Keratinocyte (primary cell): ENCODE measurements at regions not wholly inside any gene's neighbourhood (a gene's known extent, or its start where the extent isn't known, plus 50 kb on each side); places are given as distances from the start of the nearest gene placed in this dataset.
A peak's percentile ranks its signal among the peaks of the same experiment; 100 is the strongest.

Source experiments
- DNase-seq: peaks from one replicate; pipeline ENCODE4 v3.0.0-alpha.2; 2011; ENCODE audit warnings: low read depth, missing footprints, low spot score
- FAIRE-seq: peaks from 2 replicates; lab custom pipeline; 2011; peaks lifted over from hg19 to GRCh38; lab: Jason Lieb, UNC
- H2AFZ ChIP-seq: 2 replicates; pipeline ENCODE4 v1.6.0; 2012; ENCODE audit warnings: low read length, control low read depth, inconsistent platforms; ENCODE audit not compliant: control insufficient read depth
- H3K27ac ChIP-seq: 2 replicates; pipeline ENCODE4 v1.5.1; 2011; ENCODE audit warnings: low read length; ENCODE audit not compliant: control insufficient read depth, insufficient read depth
- H3K27me3 ChIP-seq: 3 replicates; pipeline ENCODE4 v1.6.0; 2011; ENCODE audit warnings: low read length; ENCODE audit not compliant: control insufficient read depth, insufficient read depth; ENCODE audit errors: extremely low read depth
- H3K36me3 ChIP-seq, 2 experiments: 2 replicates in 1 of 2; 3 replicates in 1 of 2; pipeline ENCODE4 v1.5.1; 2011; ENCODE audit warnings: low read length in 2 of 2, mild to moderate bottlenecking in 1 of 2; ENCODE audit not compliant: control insufficient read depth in 2 of 2, insufficient read depth in 2 of 2; ENCODE audit errors: extremely low read depth in 1 of 2
- H3K4me1 ChIP-seq: 3 replicates; pipeline ENCODE4 v1.5.1; 2011; ENCODE audit warnings: low read length; ENCODE audit not compliant: control insufficient read depth, insufficient read depth; ENCODE audit errors: extremely low read depth
- H3K4me2 ChIP-seq: 3 replicates; pipeline ENCODE4 v1.6.0; 2011; ENCODE audit warnings: low read depth, low read length; ENCODE audit not compliant: control insufficient read depth, insufficient read depth; ENCODE audit errors: extremely low read depth
- H3K4me3 ChIP-seq, 3 experiments: fragments of 200-600 bp in 1 of 3; sonication (generic) in 1 of 3; 2 replicates in 2 of 3; 3 replicates in 1 of 3; pipeline ENCODE4 v1.5.1; 2011 to 2016; ENCODE audit warnings: low read length in 3 of 3, mild to moderate bottlenecking in 3 of 3, control low read depth in 2 of 3, inconsistent platforms in 1 of 3, low read depth in 1 of 3, mixed read lengths in 1 of 3, mixed run types in 1 of 3, moderate library complexity in 1 of 3; ENCODE audit not compliant: control insufficient read depth in 2 of 3, insufficient read depth in 2 of 3; ENCODE audit errors: extremely low read depth in 1 of 3
- H3K79me2 ChIP-seq: 2 replicates; pipeline ENCODE4 v1.6.0; 2012; ENCODE audit warnings: low read length; ENCODE audit not compliant: control insufficient read depth, insufficient read depth
- H3K9ac ChIP-seq: 3 replicates; pipeline ENCODE4 v1.6.0; 2011; ENCODE audit warnings: low read length; ENCODE audit not compliant: control insufficient read depth, insufficient read depth; ENCODE audit errors: extremely low read depth
- H3K9me1 ChIP-seq: 3 replicates; pipeline ENCODE4 v1.6.0; 2011; ENCODE audit warnings: low read length; ENCODE audit not compliant: control insufficient read depth, insufficient read depth; ENCODE audit errors: extremely low read depth
- H3K9me3 ChIP-seq: 2 replicates; pipeline ENCODE4 v1.5.1; 2012; ENCODE audit warnings: low read depth, low read length; ENCODE audit not compliant: control insufficient read depth
- H4K20me1 ChIP-seq: 3 replicates; pipeline ENCODE4 v1.6.0; 2011; ENCODE audit warnings: low read length; ENCODE audit not compliant: control insufficient read depth, insufficient read depth; ENCODE audit errors: extremely low read depth
- CTCF ChIP-seq, 3 experiments: IDR thresholded peaks in 1 of 3; conservative IDR thresholded peaks in 1 of 3; optimal IDR thresholded peaks in 1 of 3; 2 replicates in 2 of 3; 3 replicates in 1 of 3; pipeline versions ENCODE3 to v1.5.1; 2011; ENCODE audit warnings: low read length in 3 of 3, mild to moderate bottlenecking in 3 of 3, moderate library complexity in 2 of 3, control low read depth in 1 of 3, inconsistent platforms in 1 of 3; ENCODE audit not compliant: insufficient read depth in 2 of 3; ENCODE audit errors: extremely low read depth in 1 of 3
- EZH2 ChIP-seq: IDR thresholded peaks from one replicate; pipeline ENCODE4 v1.6.1; 2012; ENCODE audit warnings: inconsistent platforms, mild to moderate bottlenecking, low read length, moderate library complexity
- dilution Hi-C: fragments of 300-500 bp; cut with MboI; formaldehyde crosslinking; loops from one replicate; pipeline ENCODE4 v1.7.0; 2020; ENCODE audit warnings: low sequenced_read_pairs; ENCODE audit not compliant: extremely low pct_ligation_motif_present

GRCh38 chr2:207254591-207255464, 89.1 kb upstream of the KLF7 start:
- TF ChIP-seq EZH2 = no peak
- no peak for TF ChIP-seq CTCF (optimal IDR thresholded peaks at IDR 0.05 in 1 of 3, IDR thresholded peaks at IDR 0.05 in 1 of 3, conservative IDR thresholded peaks at IDR 0.05 in 1 of 3; ENCODE audit: extremely low read depth in 1 of 3, insufficient read depth in 2 of 3, low read length in 3 of 3)
- Histone ChIP-seq H4K20me1 (no peaks in the 10 kb centered on the region), H3K27me3 (no peaks in the 10 kb centered on the region), H3K4me3 (no peak overlapping the region), H3K4me2 (no peak overlapping the region), H2AFZ (no peak overlapping the region), H3K9me1 (no peaks in the 10 kb centered on the region), H3K4me1 (peaks cover 72% of the 10 kb centered on the region), H3K36me3 (no peaks in the 10 kb centered on the region), H3K79me2 (no peaks in the 10 kb centered on the region), H3K9me3 (no peaks in the 10 kb centered on the region), H3K9ac (no peak overlapping the region), H3K27ac (no peak overlapping the region)
- DNase-seq = no peak
- dilution Hi-C loops = no loop called here
- FAIRE-seq = no peak

GRCh38 chr2:207255565-207256470, 90.1 kb upstream of the KLF7 start:
- Histone ChIP-seq H2AFZ (no peak overlapping the region), H3K36me3 (no peaks in the 10 kb centered on the region), H3K27me3 (no peaks in the 10 kb centered on the region), H3K27ac (no peak overlapping the region), H3K9me3 (no peaks in the 10 kb centered on the region), H3K9me1 (no peaks in the 10 kb centered on the region), H3K4me1 (peaks cover 62% of the 10 kb centered on the region), H4K20me1 (no peaks in the 10 kb centered on the region), H3K4me3 (no peak overlapping the region), H3K79me2 (no peaks in the 10 kb centered on the region), H3K9ac (no peak overlapping the region), H3K4me2 (no peak overlapping the region)
- DNase-seq (no peak), FAIRE-seq (peak; percentile 49)
- dilution Hi-C loops = no loop called here
- no peak for TF ChIP-seq EZH2
- no peak for TF ChIP-seq CTCF (optimal IDR thresholded peaks at IDR 0.05 in 1 of 3, IDR thresholded peaks at IDR 0.05 in 1 of 3, conservative IDR thresholded peaks at IDR 0.05 in 1 of 3; ENCODE audit: extremely low read depth in 1 of 3, insufficient read depth in 2 of 3, low read length in 3 of 3)
